H1 (cell line): ENCODE measurements at regions not wholly inside any gene's neighbourhood (a gene's known extent, or its start where the extent isn't known, plus 50 kb on each side); places are given as distances from the start of the nearest gene placed in this dataset.

ENCODE experiments used
- CTCF ChIA-PET: fragments of 300-600 bp; sonication (Branson Sonifier 250); formaldehyde crosslinking; loops from one replicate; lab custom pipeline; 2021; ENCODE audit not compliant: partially characterized antibody; lab: Charles Lee
- POLR2A ChIA-PET: fragments of 300-600 bp; sonication (Branson Sonifier 250); formaldehyde crosslinking; loops from one replicate; lab custom pipeline; 2021; ENCODE audit warnings: inconsistent platforms; ENCODE audit not compliant: partially characterized antibody; lab: Charles Lee
- DNase-seq, 2 experiments: peaks; one replicate each; pipeline versions ENCODE4 v3.0.0 to v3.0.0-alpha.2; 2010 to 2022; ENCODE audit warnings: low spot score in 2 of 2, low read depth in 1 of 2, mixed read lengths in 1 of 2
- FAIRE-seq: peaks from 2 replicates; lab custom pipeline; 2011; peaks lifted over from hg19 to GRCh38; lab: Jason Lieb, UNC
- H2AFZ ChIP-seq: 2 replicates; pipeline ENCODE4 v1.8.1; 2012; ENCODE audit warnings: low read length, inconsistent platforms
- H2AK5ac ChIP-seq: 2 replicates; pipeline ENCODE4 v1.6.1; 2013; ENCODE audit warnings: low read depth, low read length
- H2BK120ac ChIP-seq: replicated peaks from 2 replicates; pipeline ENCODE3; 2013; ENCODE audit warnings: low read depth, low read length, inconsistent platforms
- H2BK12ac ChIP-seq: 2 replicates; pipeline ENCODE4 v1.6.1; 2013; ENCODE audit warnings: low read depth, low read length
- H2BK15ac ChIP-seq: 2 replicates; pipeline ENCODE4 v1.6.1; 2013; ENCODE audit warnings: low read length
- H2BK20ac ChIP-seq: 2 replicates; pipeline ENCODE4 v1.6.1; 2013; ENCODE audit warnings: low read length
- H2BK5ac ChIP-seq: 2 replicates; pipeline ENCODE4 v1.6.1; 2013; ENCODE audit warnings: low read depth, low read length
- H3K14ac ChIP-seq: 2 replicates; pipeline ENCODE4 v1.6.1; 2013; ENCODE audit warnings: inconsistent platforms; ENCODE audit not compliant: insufficient read length
- H3K18ac ChIP-seq: 2 replicates; pipeline ENCODE4 v1.6.1; 2013; ENCODE audit warnings: low read length; ENCODE audit errors: extremely low read depth
- H3K23ac ChIP-seq: 2 replicates; pipeline ENCODE4 v1.6.1; 2013; ENCODE audit warnings: inconsistent platforms; ENCODE audit not compliant: insufficient read length
- H3K23me2 ChIP-seq: 2 replicates; pipeline ENCODE4 v1.6.1; 2013; ENCODE audit warnings: low read depth, low read length
- H3K27ac ChIP-seq: 2 replicates; pipeline ENCODE4 v1.6.1; 2011; ENCODE audit warnings: low read depth, low read length, inconsistent platforms
- H3K27me3 ChIP-seq, 4 experiments: replicated peaks in 1 of 4; 1 replicate in 1 of 4; 2 replicates in 3 of 4; pipeline versions ENCODE4 v1.6.1 to v1.8.1; 2011 to 2013; ENCODE audit warnings: low read length in 3 of 4, mild to moderate bottlenecking in 3 of 4, inconsistent platforms in 2 of 4, mixed read lengths in 2 of 4, moderate library complexity in 1 of 4; ENCODE audit not compliant: control insufficient read depth in 3 of 4, insufficient read depth in 3 of 4; ENCODE audit errors: extremely low read depth in 1 of 4
- H3K36me3 ChIP-seq, 4 experiments: 2 replicates each; pipeline versions ENCODE4 v1.6.1 to v1.8.1; 2011 to 2013; ENCODE audit warnings: mild to moderate bottlenecking in 4 of 4, low read length in 3 of 4, moderate library complexity in 2 of 4, control low read depth in 1 of 4, inconsistent platforms in 1 of 4; ENCODE audit not compliant: insufficient read depth in 4 of 4, control insufficient read depth in 2 of 4
- H3K4ac ChIP-seq: replicated peaks from 2 replicates; pipeline ENCODE3; 2013; ENCODE audit warnings: low read length, low read depth, mixed read lengths, inconsistent platforms; ENCODE audit not compliant: insufficient read length
- H3K4me1 ChIP-seq, 4 experiments: replicated peaks in 1 of 4; 1 replicate in 1 of 4; 2 replicates in 3 of 4; pipeline versions ENCODE4 v1.6.1 to v1.8.1; 2011 to 2013; ENCODE audit warnings: low read length in 3 of 4, inconsistent platforms in 2 of 4, mixed read lengths in 1 of 4; ENCODE audit not compliant: insufficient read depth in 4 of 4, control insufficient read depth in 3 of 4
- H3K4me2 ChIP-seq, 2 experiments: 2 replicates each; pipeline versions ENCODE4 v1.6.1 to v1.8.1; 2011 to 2013; ENCODE audit warnings: low read depth in 2 of 2, low read length in 2 of 2, control low read depth in 1 of 2, inconsistent platforms in 1 of 2, mild to moderate bottlenecking in 1 of 2; ENCODE audit not compliant: insufficient read depth in 1 of 2
- H3K4me3 ChIP-seq, 4 experiments: fragments of 200-600, 300-600 bp in 1 of 4; sonication (generic), shearing (Covaris generic), sonication (Bioruptor Twin) in 1 of 4; 2 replicates each; pipeline versions ENCODE4 v1.5.1 to v1.8.1; 2011 to 2016; ENCODE audit warnings: low read length in 4 of 4, low read depth in 3 of 4, control low read depth in 2 of 4, inconsistent platforms in 2 of 4, mild to moderate bottlenecking in 2 of 4, mixed read lengths in 1 of 4, moderate library complexity in 1 of 4; ENCODE audit not compliant: insufficient read depth in 2 of 4; ENCODE audit errors: extremely low read depth in 1 of 4
- H3K56ac ChIP-seq: replicated peaks from 2 replicates; pipeline ENCODE3; 2013; ENCODE audit warnings: low read depth, mild to moderate bottlenecking, mixed read lengths, low read length, inconsistent platforms; ENCODE audit not compliant: insufficient read length
- H3K79me1 ChIP-seq: 2 replicates; pipeline ENCODE4 v1.6.1; 2013; ENCODE audit warnings: low read depth, low read length, control low read depth
- H3K79me2 ChIP-seq, 2 experiments: 2 replicates each; pipeline versions ENCODE4 v1.6.1 to v1.8.1; 2012 to 2013; ENCODE audit warnings: low read length in 2 of 2, mild to moderate bottlenecking in 2 of 2, inconsistent platforms in 1 of 2; ENCODE audit not compliant: insufficient read depth in 2 of 2, control insufficient read depth in 1 of 2
- H3K9ac ChIP-seq, 4 experiments: replicated peaks in 1 of 4; 1 replicate in 1 of 4; 2 replicates in 3 of 4; pipeline versions ENCODE4 v1.6.1 to v1.8.1; 2011 to 2013; ENCODE audit warnings: low read depth in 3 of 4, low read length in 3 of 4, control low read depth in 2 of 4, mild to moderate bottlenecking in 2 of 4, moderate library complexity in 2 of 4, inconsistent platforms in 1 of 4; ENCODE audit errors: extremely low read depth in 1 of 4
- H3K9me3 ChIP-seq, 2 experiments: 2 replicates each; pipeline versions ENCODE4 v1.6.1 to v1.8.1; 2012 to 2013; ENCODE audit warnings: mild to moderate bottlenecking in 2 of 2, moderate library complexity in 2 of 2, control low read depth in 1 of 2, inconsistent platforms in 1 of 2, low read depth in 1 of 2, low read length in 1 of 2, mixed read lengths in 1 of 2; ENCODE audit not compliant: insufficient read depth in 2 of 2
- H4K20me1 ChIP-seq, 2 experiments: replicated peaks in 1 of 2; 2 replicates each; pipeline versions ENCODE3 to v1.8.1; 2011 to 2013; ENCODE audit warnings: inconsistent platforms in 2 of 2, low read length in 2 of 2, mild to moderate bottlenecking in 1 of 2; ENCODE audit not compliant: insufficient read depth in 2 of 2, control insufficient read depth in 1 of 2
- H4K5ac ChIP-seq: 2 replicates; pipeline ENCODE4 v1.6.1; 2013; ENCODE audit warnings: low read length, low read depth, mixed read lengths, inconsistent platforms; ENCODE audit not compliant: insufficient read length
- H4K8ac ChIP-seq: 2 replicates; pipeline ENCODE4 v1.8.0; 2013; ENCODE audit warnings: mild to moderate bottlenecking, moderate library complexity, low read length, inconsistent platforms; ENCODE audit not compliant: insufficient read depth; ENCODE audit errors: extremely low read depth
- H4K91ac ChIP-seq: replicated peaks from 2 replicates; pipeline ENCODE3; 2013; ENCODE audit warnings: low read length, mixed read lengths, inconsistent platforms; ENCODE audit not compliant: insufficient read length
- BRCA1 ChIP-seq: IDR thresholded peaks from 2 replicates; pipeline ENCODE4 v1.6.1; 2012; ENCODE audit warnings: low read depth, low read length, improper control_type of control experiment
- HDAC2 ChIP-seq, 2 experiments: fragments of 300-600 bp in 1 of 2; sonication (generic) in 1 of 2; IDR thresholded peaks; 2 replicates each; pipeline ENCODE4 v1.6.1; 2011 to 2012; ENCODE audit warnings: low read depth in 2 of 2, low read length in 2 of 2, mild to moderate bottlenecking in 2 of 2, moderate library complexity in 2 of 2, borderline replicate concordance in 1 of 2, inconsistent platforms in 1 of 2
- RBBP5 ChIP-seq: IDR thresholded peaks from 2 replicates; pipeline ENCODE4 v1.7.1; 2012; ENCODE audit warnings: low read depth, mild to moderate bottlenecking, inconsistent platforms, low read length, moderate library complexity, borderline replicate concordance
- SP2 ChIP-seq: IDR thresholded peaks from 2 replicates; pipeline ENCODE4 v1.6.1; 2012; ENCODE audit warnings: mild to moderate bottlenecking, low read length, inconsistent platforms
- ZNF274 ChIP-seq: IDR thresholded peaks from 2 replicates; pipeline ENCODE4 v1.7.0; 2012; ENCODE audit warnings: low read length, borderline replicate concordance; ENCODE audit errors: extremely low read depth
- WGBS, 2 experiments: shearing (Covaris generic) in 1 of 2; methylation state at CpG; one replicate each; pipeline versions ENCODE4 v1.1.6 to v1.1.7; 2013 to 2015; ENCODE audit warnings: low lambda C conversion rate in 2 of 2, mixed read lengths in 2 of 2, inconsistent platforms in 1 of 2, low coverage in 1 of 2, missing lambda C conversion rate in 1 of 2; ENCODE audit not compliant: insufficient replicate concordance in 2 of 2, insufficient coverage in 1 of 2, insufficient read length in 1 of 2; ENCODE audit errors: extremely low coverage in 1 of 2, missing lambda C conversion rate in 1 of 2; 5-methylcytosine and 5-hydroxymethylcytosine counted together

GRCh38 chr6:9492790-9493189 lies 922.1 kb downstream of the TFAP2A start:
- CTCF ChIA-PET, result interaction anchor here (1.0 kb wide), 1 partner anchor 14 kb away, joined by 3 read pairs; no protein-coding TSS in a partner anchor
- POLR2A ChIA-PET, result no interaction called here
- 82% methylated on average over 3 of the region's 3 CpGs; no CpG with 5 or more reads in 1 of the 2 experiments for WGBS, 2 experiments

More at GRCh38 chr6:9492790-9493189, 922.1 kb downstream of the TFAP2A start:
- no peak for FAIRE-seq
- H3K14ac ChIP-seq, result no peak overlapping the region
- H3K4me1 ChIP-seq, result no peaks in the 10 kb centered on the region
- no peak overlapping the region for H3K18ac ChIP-seq
- H2BK20ac ChIP-seq, result no peak overlapping the region
- H4K91ac ChIP-seq, result no peak overlapping the region
- H3K36me3 ChIP-seq, result no peaks in the 10 kb centered on the region
- H3K23me2 ChIP-seq, result no peaks in the 10 kb centered on the region
- H2BK12ac ChIP-seq, result no peak overlapping the region
- H3K9ac ChIP-seq, result no peak overlapping the region; a peak in 1 of 7 replicates
- no peak overlapping the region for H4K5ac ChIP-seq
- H3K23ac ChIP-seq, result no peak overlapping the region
- no peaks in the 10 kb centered on the region for H3K79me1 ChIP-seq
- H3K27me3 ChIP-seq, result no peaks in the 10 kb centered on the region
- no peak overlapping the region for H3K4me2 ChIP-seq
- H3K4me3 ChIP-seq, result no peak overlapping the region
- no peak overlapping the region for H2AK5ac ChIP-seq
- DNase-seq, result no peak
- no peak overlapping the region for H3K4ac ChIP-seq
- H3K79me2 ChIP-seq, result no peaks in the 10 kb centered on the region
- H2BK15ac ChIP-seq, result no peak overlapping the region
- no peak overlapping the region for H4K8ac ChIP-seq
- no peaks in the 10 kb centered on the region; a peak in 2 of 4 replicates for H3K9me3 ChIP-seq
- no peaks in the 10 kb centered on the region for H4K20me1 ChIP-seq
- no peak overlapping the region for H3K27ac ChIP-seq
- no peak overlapping the region for H2BK120ac ChIP-seq
- H2BK5ac ChIP-seq, result no peak overlapping the region
- TF ChIP-seq SP2 (no peak), RBBP5 (no peak), ZNF274 (no peak), HDAC2 (IDR thresholded peaks at IDR 0.05; ENCODE audit: borderline replicate concordance in 1 of 2, low read depth in 2 of 2, low read length in 2 of 2) (no peak), BRCA1 (no peak)
- H3K56ac ChIP-seq, result no peak overlapping the region
- H2AFZ ChIP-seq, result no peak overlapping the region
